ENCODE measurements at regions not wholly inside any gene's neighbourhood (a gene's known extent, or its start where the extent isn't known, plus 50 kb on each side); places are given as distances from the start of the nearest gene placed in this dataset.

DNA sequence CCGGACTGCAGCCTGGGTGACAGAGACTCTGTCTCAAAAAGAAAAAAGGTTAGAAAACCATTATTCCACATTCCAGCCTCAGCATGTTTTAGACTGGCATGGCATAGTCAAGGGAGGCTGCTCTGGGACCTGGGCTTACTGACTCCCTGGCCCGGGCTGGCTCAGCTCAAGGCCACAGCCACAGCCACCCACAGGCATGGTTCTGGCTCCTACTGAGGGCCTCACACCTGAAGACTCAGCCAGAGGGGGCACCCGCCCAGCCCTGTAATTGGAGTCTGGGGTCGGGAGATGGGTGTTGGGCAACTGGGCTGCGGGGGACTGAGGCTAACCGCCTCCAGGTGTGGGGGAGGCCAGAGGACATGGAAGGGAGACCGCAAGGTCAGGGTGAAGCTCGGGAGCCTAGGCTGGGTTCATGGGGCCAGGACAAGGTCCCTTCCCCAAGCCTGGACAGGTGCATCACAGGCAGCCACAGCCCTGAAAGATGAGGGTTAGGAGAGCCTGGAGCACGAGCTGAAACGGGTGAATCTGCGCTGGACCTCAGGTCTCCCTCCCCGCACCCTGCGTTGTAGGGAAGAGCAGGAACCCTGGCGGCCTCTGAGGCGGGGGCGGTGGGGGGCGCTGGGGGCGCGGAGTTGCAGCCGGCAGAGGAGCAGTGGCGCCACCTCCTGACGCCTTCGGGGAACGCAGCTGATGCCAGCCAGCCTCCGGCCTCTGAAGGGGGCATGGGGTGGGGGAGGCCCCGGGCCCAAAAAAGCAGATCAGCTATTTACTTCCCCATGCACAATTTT is 67.7 kb upstream of the SRSF6 start:
- H3K9me3 ChIP-seq = no peaks in the 10 kb centered on the region
- DNase-seq = peak; percentile 16
- no peaks in the 10 kb centered on the region for H3K4me1 ChIP-seq
- H3K4me3 ChIP-seq (ENCODE audit: low read depth, low read length) = no peak overlapping the region
- TF ChIP-seq, protein P1, sequence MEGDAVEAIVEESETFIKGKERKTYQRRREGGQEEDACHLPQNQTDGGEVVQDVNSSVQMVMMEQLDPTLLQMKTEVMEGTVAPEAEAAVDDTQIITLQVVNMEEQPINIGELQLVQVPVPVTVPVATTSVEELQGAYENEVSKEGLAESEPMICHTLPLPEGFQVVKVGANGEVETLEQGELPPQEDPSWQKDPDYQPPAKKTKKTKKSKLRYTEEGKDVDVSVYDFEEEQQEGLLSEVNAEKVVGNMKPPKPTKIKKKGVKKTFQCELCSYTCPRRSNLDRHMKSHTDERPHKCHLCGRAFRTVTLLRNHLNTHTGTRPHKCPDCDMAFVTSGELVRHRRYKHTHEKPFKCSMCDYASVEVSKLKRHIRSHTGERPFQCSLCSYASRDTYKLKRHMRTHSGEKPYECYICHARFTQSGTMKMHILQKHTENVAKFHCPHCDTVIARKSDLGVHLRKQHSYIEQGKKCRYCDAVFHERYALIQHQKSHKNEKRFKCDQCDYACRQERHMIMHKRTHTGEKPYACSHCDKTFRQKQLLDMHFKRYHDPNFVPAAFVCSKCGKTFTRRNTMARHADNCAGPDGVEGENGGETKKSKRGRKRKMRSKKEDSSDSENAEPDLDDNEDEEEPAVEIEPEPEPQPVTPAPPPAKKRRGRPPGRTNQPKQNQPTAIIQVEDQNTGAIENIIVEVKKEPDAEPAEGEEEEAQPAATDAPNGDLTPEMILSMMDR (IDR thresholded peaks at IDR 0.05; ENCODE audit: low read depth, low read length) = peak; percentile 37
- H3K36me3 ChIP-seq = no peaks in the 10 kb centered on the region
- H3K27me3 ChIP-seq = peaks cover 6% of the 10 kb centered on the region; the same call in 1 of the 2 replicates

DNA sequence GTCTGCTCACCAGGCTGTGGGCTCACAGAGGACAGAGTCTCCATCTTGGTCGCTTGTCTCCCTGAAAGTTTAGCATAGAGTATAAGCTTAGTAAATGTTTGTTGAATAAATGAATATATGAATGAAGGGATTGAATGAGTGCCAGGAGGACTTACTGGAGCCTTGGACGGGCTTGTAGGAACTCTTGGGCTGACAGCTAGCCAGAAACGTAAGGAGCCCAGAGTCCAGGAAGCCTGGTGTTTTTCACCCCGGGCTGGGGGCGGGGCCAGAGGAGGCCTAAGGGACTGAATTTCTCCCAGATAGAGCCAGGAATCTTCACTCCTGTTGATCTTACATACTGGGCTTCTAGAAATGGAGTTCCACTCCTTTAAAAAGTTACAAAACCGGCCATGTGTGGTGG is 68.5 kb upstream of the SRSF6 start:
- TF ChIP-seq, protein P1 (IDR thresholded peaks at IDR 0.05; ENCODE audit: low read depth, low read length) = no peak
- DNase-seq = no peak
- Histone ChIP-seq H3K4me1 (no peaks in the 10 kb centered on the region), H3K27me3 (peaks cover 6% of the 10 kb centered on the region; the same call in 1 of the 2 replicates), H3K36me3 (no peaks in the 10 kb centered on the region), H3K9me3 (no peaks in the 10 kb centered on the region), H3K4me3 (ENCODE audit: low read depth, low read length) (no peak overlapping the region)

DNA sequence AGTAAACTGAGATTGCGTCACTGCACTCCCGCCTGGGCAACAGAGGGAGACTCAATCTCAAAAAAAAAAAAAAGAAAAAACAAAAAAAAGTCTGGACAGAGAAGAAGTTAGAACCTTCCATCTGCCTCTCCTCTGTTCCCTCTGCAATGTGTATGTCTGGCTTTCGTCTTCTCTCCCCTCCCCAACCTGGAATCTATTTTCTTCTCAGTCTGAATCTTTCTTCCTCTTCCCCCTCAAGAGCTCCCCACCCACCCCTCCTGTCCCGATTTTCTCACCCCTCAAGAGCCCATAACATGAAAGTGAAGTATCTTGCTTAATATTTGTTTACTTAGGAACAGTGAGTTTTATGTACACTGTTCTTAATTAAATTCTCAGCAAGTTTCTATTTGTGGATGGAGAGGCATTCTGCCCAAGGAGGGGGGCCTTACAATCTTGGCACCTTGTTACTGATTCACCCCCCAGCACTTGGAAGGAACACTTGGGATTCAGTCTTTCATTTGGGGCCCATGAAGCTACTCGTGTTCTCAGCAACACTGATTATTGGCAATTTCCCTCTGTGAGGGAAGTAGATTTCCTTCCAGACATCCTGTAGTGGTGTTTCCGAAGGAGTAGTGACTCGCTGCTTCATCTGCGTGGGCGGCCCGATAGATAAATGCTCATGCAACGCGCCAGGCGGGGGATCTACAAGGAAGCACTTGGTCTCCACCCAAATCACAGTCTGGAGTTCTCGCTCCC is 69.3 kb upstream of the SRSF6 start:
- TF ChIP-seq, protein P1 (IDR thresholded peaks at IDR 0.05; ENCODE audit: low read depth, low read length) = no peak
- H3K27me3 ChIP-seq = peaks cover 6% of the 10 kb centered on the region; the same call in 1 of the 2 replicates
- H3K4me1 ChIP-seq = no peaks in the 10 kb centered on the region
- H3K4me3 ChIP-seq (ENCODE audit: low read depth, low read length) = no peak overlapping the region
- H3K9me3 ChIP-seq = no peaks in the 10 kb centered on the region
- no peak for DNase-seq
- no peaks in the 10 kb centered on the region for H3K36me3 ChIP-seq

DNA sequence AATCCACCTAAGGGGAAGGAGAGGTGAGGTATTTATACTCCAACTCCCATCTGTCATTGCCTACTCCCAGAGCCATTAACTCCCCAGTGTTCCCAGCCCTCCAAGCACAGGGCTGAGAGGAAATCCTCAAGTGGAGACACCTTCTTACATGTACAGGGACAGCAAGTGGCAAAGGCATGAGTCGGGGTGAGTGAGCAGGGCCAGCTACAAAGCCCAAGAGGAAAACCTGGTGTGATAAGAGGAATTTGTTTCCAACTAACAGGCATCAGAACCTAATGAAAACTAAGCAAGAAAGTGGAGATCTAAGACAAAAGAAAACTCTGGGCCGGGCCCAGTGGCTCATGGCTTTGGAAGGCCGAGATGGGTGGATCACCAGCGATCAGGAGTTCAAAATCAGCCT is 70.0 kb upstream of the SRSF6 start:
- DNase-seq = no peak
- TF ChIP-seq, protein P1 (IDR thresholded peaks at IDR 0.05; ENCODE audit: low read depth, low read length) = no peak

DNA sequence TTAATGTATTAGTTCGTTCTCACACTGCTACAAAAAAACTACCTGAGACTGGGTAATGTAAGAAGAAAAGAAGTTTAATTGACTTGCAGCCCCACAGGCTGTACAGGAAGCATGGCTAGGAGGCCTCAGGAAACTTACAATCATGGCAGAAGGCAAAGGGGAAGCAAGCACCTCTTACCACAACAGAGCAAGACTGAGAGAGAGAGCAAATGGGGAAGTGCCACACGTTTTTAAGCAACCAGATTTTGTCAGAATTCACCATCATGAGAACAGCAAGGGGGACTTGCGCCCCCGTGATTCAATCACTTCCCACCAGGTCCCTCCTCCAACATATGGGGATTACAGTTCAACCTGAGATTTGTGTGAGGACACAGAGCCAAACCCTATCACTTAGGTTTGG is 70.8 kb upstream of the SRSF6 start:
- Histone ChIP-seq H3K9me3 (no peaks in the 10 kb centered on the region), H3K27me3 (peaks cover 6% of the 10 kb centered on the region; the same call in 1 of the 2 replicates), H3K4me3 (ENCODE audit: low read depth, low read length) (no peak overlapping the region), H3K4me1 (no peaks in the 10 kb centered on the region), H3K36me3 (no peaks in the 10 kb centered on the region)
- no peak for DNase-seq
- TF ChIP-seq, protein P1 (IDR thresholded peaks at IDR 0.05; ENCODE audit: low read depth, low read length) = no peak

More for the DNA sequence above, 70.0 kb upstream of the SRSF6 start:
- no peaks in the 10 kb centered on the region for H3K9me3 ChIP-seq
- H3K27me3 ChIP-seq = peaks cover 6% of the 10 kb centered on the region; the same call in 1 of the 2 replicates
- no peak overlapping the region for H3K4me3 ChIP-seq (ENCODE audit: low read depth, low read length)
- H3K4me1 ChIP-seq = no peaks in the 10 kb centered on the region
- H3K36me3 ChIP-seq = no peaks in the 10 kb centered on the region

DNA sequence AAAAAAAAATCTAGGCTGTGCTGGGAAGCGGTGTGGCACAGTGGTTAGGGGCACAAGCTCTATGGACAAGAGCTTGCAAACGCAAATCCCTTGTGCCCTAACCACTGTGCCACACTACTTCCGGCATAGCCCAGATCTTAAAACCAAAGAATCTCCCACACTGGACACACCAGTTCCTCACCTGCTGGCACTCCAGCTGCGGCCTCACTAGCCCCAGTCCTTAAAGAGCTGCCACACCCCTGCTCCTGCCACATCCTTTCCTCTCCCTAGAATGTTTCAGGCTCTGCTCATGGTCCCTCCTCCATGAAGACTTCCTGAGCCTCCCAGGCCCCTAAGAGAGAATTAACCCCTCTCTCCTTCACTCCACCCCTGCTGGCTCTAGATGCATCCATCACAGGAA is 71.8 kb upstream of the SRSF6 start:
- H3K9me3 ChIP-seq = no peaks in the 10 kb centered on the region
- TF ChIP-seq, protein P1 (IDR thresholded peaks at IDR 0.05; ENCODE audit: low read depth, low read length) = no peak
- no peak for DNase-seq

More for the DNA sequence above, 71.8 kb upstream of the SRSF6 start:
- H3K27me3 ChIP-seq = no peaks in the 10 kb centered on the region; the same call in 1 of the 2 replicates
- H3K4me1 ChIP-seq = no peaks in the 10 kb centered on the region
- H3K4me3 ChIP-seq (ENCODE audit: low read depth, low read length) = no peak overlapping the region
- no peaks in the 10 kb centered on the region for H3K36me3 ChIP-seq

Data from BE2C (cell line).